Upper lobe of left lung (tissue), 6 donors: ENCODE measurements at regions not wholly inside any gene's neighbourhood (a gene's known extent, or its start where the extent isn't known, plus 50 kb on each side); places are given as distances from the start of the nearest gene placed in this dataset.

ENCODE experiments used
- ATAC-seq, 2 donors: fragments of 200-7000 bp; cut with Tn5 transposase; one replicate each; pipeline ENCODE4 v1.9.1; 2022; ENCODE audit warnings: mild to moderate bottlenecking in 2 of 2, moderate library complexity in 2 of 2; ENCODE audit not compliant: low FRiP score in 2 of 2
- DNase-seq, 2 donors: peaks; one replicate each; pipeline ENCODE4 v3.0.0-alpha.2; 2019 to 2020
- H3K27ac ChIP-seq, 4 donors: fragments of 200-600 bp; sonication (generic); one replicate each; pipeline ENCODE4 v1.5.1; 2016 to 2019
- H3K27me3 ChIP-seq, 4 donors: fragments of 200-600 bp; sonication (generic); one replicate each; pipeline ENCODE4 v1.5.1; 2017 to 2019
- H3K36me3 ChIP-seq, 4 donors: fragments of 200-600 bp; sonication (generic); one replicate each; pipeline ENCODE4 v1.5.1; 2016 to 2019
- H3K4me1 ChIP-seq, 4 donors: fragments of 200-600 bp; sonication (generic); one replicate each; pipeline ENCODE4 v1.5.1; 2018 to 2019
- H3K4me3 ChIP-seq, 4 donors: fragments of 200-600 bp; sonication (generic); one replicate each; pipeline ENCODE4 v1.5.1; 2017 to 2019; ENCODE audit warnings: mild to moderate bottlenecking in 2 of 4, moderate library complexity in 1 of 4
- H3K9me3 ChIP-seq, 4 donors: fragments of 200-600 bp; sonication (generic); one replicate each; pipeline ENCODE4 v1.5.1; 2018 to 2019
- CTCF ChIP-seq, 6 experiments: fragments of 450-650 bp in 4 of 6; fragments of 200-600 bp in 2 of 6; sonication (generic) in 2 of 6; IDR thresholded peaks; one replicate each; pipeline ENCODE4 v1.5.1; 2016 to 2019; ENCODE audit warnings: antibody characterized with exemption in 6 of 6
- EP300 ChIP-seq, 4 donors: sonication (generic); formaldehyde crosslinking; IDR thresholded peaks; one replicate each; pipeline ENCODE4 v1.5.1; 2017; ENCODE audit warnings: antibody characterized with exemption in 4 of 4, control low read depth in 2 of 4
- POLR2A ChIP-seq, 4 donors: fragments of 450-650 bp; IDR thresholded peaks; one replicate each; pipeline ENCODE4 v1.5.1; 2016 to 2017; ENCODE audit warnings: antibody characterized with exemption in 4 of 4, mild to moderate bottlenecking in 2 of 4
- POLR2AphosphoS5 ChIP-seq, 2 donors: sonication (generic); formaldehyde crosslinking; IDR thresholded peaks; one replicate each; pipeline ENCODE4 v1.5.1; 2017; ENCODE audit warnings: antibody characterized with exemption in 2 of 2
- WGBS, 2 donors: methylation state at CpG; one replicate each; pipeline ENCODE4 v1.1.5; 2017 to 2018; 5-methylcytosine and 5-hydroxymethylcytosine counted together
- donor health status: DM: no; HTN: no; CAD: no; lungs with moderate emphysema.
- donor health status: DM: no; HTN: yes; CAD: no; lungs with severe emphysema.

- no peak overlapping the region for H3K27ac ChIP-seq
- no peak overlapping the region for H3K4me3 ChIP-seq
- ATAC-seq (no peak), DNase-seq (no peak)
- no peaks in the 10 kb centered on the region for H3K9me3 ChIP-seq
- WGBS, 2 donors: 91 to 92% methylated on average over 7 of the region's 7 CpGs
- no peaks in the 10 kb centered on the region for H3K27me3 ChIP-seq
- H3K36me3 ChIP-seq: no peaks in the 10 kb centered on the region
- TF ChIP-seq POLR2A (IDR thresholded peaks at IDR 0.05): no peak
- no peak for TF ChIP-seq EP300 (IDR thresholded peaks at IDR 0.05)
- no peak for TF ChIP-seq POLR2AphosphoS5 (IDR thresholded peaks at IDR 0.05)
- TF ChIP-seq CTCF (IDR thresholded peaks at IDR 0.05): no peak
- peaks cover 0 to 7% (median 1%) of the 10 kb centered on the region in 4 donors for H3K4me1 ChIP-seq
Observed at GRCh38 chr11:95508219-95508890, 277.4 kb upstream of the SESN3 start.

- Histone ChIP-seq H3K4me1 (peaks cover 0 to 3% (median 0%) of the 10 kb centered on the region in 4 donors), H3K27ac (no peak overlapping the region), H3K36me3 (no peaks in the 10 kb centered on the region), H3K4me3 (no peak overlapping the region), H3K27me3 (no peaks in the 10 kb centered on the region), H3K9me3 (no peaks in the 10 kb centered on the region)
- TF ChIP-seq EP300 (IDR thresholded peaks at IDR 0.05): no peak
- no peak for TF ChIP-seq CTCF (IDR thresholded peaks at IDR 0.05)
- no peak for TF ChIP-seq POLR2AphosphoS5 (IDR thresholded peaks at IDR 0.05)
- no peak for TF ChIP-seq POLR2A (IDR thresholded peaks at IDR 0.05)
- ATAC-seq (no peak), DNase-seq (no peak)
- WGBS, 2 donors: 85 to 88% methylated on average over 3 of the region's 3 CpGs
Observed at GRCh38 chr11:95507794-95508193, 276.8 kb upstream of the SESN3 start.

GRCh38 chr11:95506777-95507176 lies 275.8 kb upstream of the SESN3 start:
- no peak for TF ChIP-seq EP300 (IDR thresholded peaks at IDR 0.05)
- TF ChIP-seq POLR2A (IDR thresholded peaks at IDR 0.05): no peak
- TF ChIP-seq CTCF (IDR thresholded peaks at IDR 0.05): no peak
- no peak for TF ChIP-seq POLR2AphosphoS5 (IDR thresholded peaks at IDR 0.05)
- Histone ChIP-seq H3K27ac (no peak overlapping the region), H3K9me3 (no peaks in the 10 kb centered on the region), H3K27me3 (no peaks in the 10 kb centered on the region), H3K36me3 (no peaks in the 10 kb centered on the region), H3K4me3 (no peak overlapping the region), H3K4me1 (no peaks in the 10 kb centered on the region)
- DNase-seq: no peak
- 83 to 93% methylated on average over 2 of the region's 2 CpGs for WGBS, 2 donors
- no peak for ATAC-seq

- H3K4me3 ChIP-seq: no peak overlapping the region
- DNase-seq (no peak), ATAC-seq (peak in 1 of 2 donors; percentile 50)
- no peaks in the 10 kb centered on the region for H3K36me3 ChIP-seq
- no peak overlapping the region for H3K27ac ChIP-seq
- no peaks in the 10 kb centered on the region for H3K4me1 ChIP-seq
- H3K9me3 ChIP-seq: no peaks in the 10 kb centered on the region
- H3K27me3 ChIP-seq: no peaks in the 10 kb centered on the region
- 62 to 64% methylated on average over 8 of the region's 8 CpGs for WGBS, 2 donors
- TF ChIP-seq POLR2A (IDR thresholded peaks at IDR 0.05) (no peak), POLR2AphosphoS5 (IDR thresholded peaks at IDR 0.05) (no peak), EP300 (IDR thresholded peaks at IDR 0.05) (no peak), CTCF (IDR thresholded peaks at IDR 0.05) (no peak)
Observed at GRCh38 chr11:95505927-95506426, 275.0 kb upstream of the SESN3 start.

GRCh38 chr11:95503047-95503446 lies 272.0 kb upstream of the SESN3 start:
- TF ChIP-seq POLR2AphosphoS5 (IDR thresholded peaks at IDR 0.05): no peak
- H3K4me3 ChIP-seq: no peak overlapping the region
- ATAC-seq (no peak), DNase-seq (no peak)
- no peak overlapping the region for H3K27ac ChIP-seq
- H3K36me3 ChIP-seq: no peaks in the 10 kb centered on the region
- no peaks in the 10 kb centered on the region for H3K27me3 ChIP-seq
- H3K4me1 ChIP-seq: no peaks in the 10 kb centered on the region
- no peaks in the 10 kb centered on the region for H3K9me3 ChIP-seq
- WGBS, 2 donors: 73 to 76% methylated on average over 1 of the region's 1 CpG
